Lower leg skin (tissue), 3 donors: ENCODE measurements at regions not wholly inside any gene's neighbourhood (a gene's known extent, or its start where the extent isn't known, plus 50 kb on each side); places are given as distances from the start of the nearest gene placed in this dataset.

Source experiments
- POLR2A ChIP-seq, 2 donors: fragments of 450-650 bp; IDR thresholded peaks; one replicate each; pipeline ENCODE4 v1.6.1; 2016 to 2017; ENCODE audit warnings: antibody characterized with exemption in 2 of 2, mild to moderate bottlenecking in 1 of 2, moderate library complexity in 1 of 2
- TF ChIP-seq, protein P1 (sequence below), 3 donors: fragments of 450-650 bp; IDR thresholded peaks; one replicate each; pipeline ENCODE4 v1.5.1; 2016; ENCODE audit warnings: antibody characterized with exemption in 3 of 3, mild to moderate bottlenecking in 3 of 3, moderate library complexity in 2 of 3

DNA sequence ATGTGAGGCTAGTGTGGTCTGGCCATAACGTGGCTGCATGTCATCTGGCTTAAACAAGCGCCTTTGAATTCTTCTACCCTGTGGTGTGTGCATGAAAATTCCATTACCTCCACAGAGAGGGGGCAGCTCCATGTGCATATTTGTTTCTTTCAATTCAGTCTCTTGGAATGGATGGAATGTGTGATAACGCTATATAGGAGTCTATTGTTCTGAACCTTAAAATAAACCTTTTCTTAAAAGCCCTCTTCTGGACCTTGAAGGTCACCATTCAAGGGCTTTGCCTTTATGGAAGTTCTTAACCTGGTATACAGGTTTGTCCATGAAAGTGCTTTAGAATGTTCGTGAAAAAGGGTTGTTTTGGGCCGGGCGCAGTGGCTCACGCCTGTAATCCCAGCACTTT is 118.2 kb upstream of the ADGRL2 start:
- TF ChIP-seq POLR2A (IDR thresholded peaks at IDR 0.05), result no peak
- TF ChIP-seq, protein P1, sequence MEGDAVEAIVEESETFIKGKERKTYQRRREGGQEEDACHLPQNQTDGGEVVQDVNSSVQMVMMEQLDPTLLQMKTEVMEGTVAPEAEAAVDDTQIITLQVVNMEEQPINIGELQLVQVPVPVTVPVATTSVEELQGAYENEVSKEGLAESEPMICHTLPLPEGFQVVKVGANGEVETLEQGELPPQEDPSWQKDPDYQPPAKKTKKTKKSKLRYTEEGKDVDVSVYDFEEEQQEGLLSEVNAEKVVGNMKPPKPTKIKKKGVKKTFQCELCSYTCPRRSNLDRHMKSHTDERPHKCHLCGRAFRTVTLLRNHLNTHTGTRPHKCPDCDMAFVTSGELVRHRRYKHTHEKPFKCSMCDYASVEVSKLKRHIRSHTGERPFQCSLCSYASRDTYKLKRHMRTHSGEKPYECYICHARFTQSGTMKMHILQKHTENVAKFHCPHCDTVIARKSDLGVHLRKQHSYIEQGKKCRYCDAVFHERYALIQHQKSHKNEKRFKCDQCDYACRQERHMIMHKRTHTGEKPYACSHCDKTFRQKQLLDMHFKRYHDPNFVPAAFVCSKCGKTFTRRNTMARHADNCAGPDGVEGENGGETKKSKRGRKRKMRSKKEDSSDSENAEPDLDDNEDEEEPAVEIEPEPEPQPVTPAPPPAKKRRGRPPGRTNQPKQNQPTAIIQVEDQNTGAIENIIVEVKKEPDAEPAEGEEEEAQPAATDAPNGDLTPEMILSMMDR (IDR thresholded peaks at IDR 0.05), result no peak
